ENCODE measurements at regions not wholly inside any gene's neighbourhood (a gene's known extent, or its start where the extent isn't known, plus 50 kb on each side); places are given as distances from the start of the nearest gene placed in this dataset.

GRCh38 chrX:142702749-142703148, 323.0 kb upstream of the SPANXN4 start:
- H3K9me3 ChIP-seq (replicated peaks; ENCODE audit: control insufficient read depth, insufficient read depth, low read length), result no peaks in the 10 kb centered on the region
- intact Hi-C loops (cut with micrococcal nuclease), result no loop called here
- dilution Hi-C loops (cut with MboI; ENCODE audit: extremely low pct_ligation_motif_present, low sequenced_read_pairs), result no loop called here
- H3K27ac ChIP-seq (ENCODE audit: insufficient read depth, low read depth, low read length), result no peak overlapping the region
- H2AFZ ChIP-seq (ENCODE audit: low read depth, low read length), result no peak overlapping the region
- BruUV-seq (replicated peaks), result no TSS peak
- CTCF ChIA-PET, result no interaction called here
- no peaks in the 10 kb centered on the region for H3K36me3 ChIP-seq (ENCODE audit: control insufficient read depth in 2 of 2, extremely low read depth in 1 of 2, insufficient read depth in 2 of 2, low read length in 2 of 2)
- no peak overlapping the region for H3K9ac ChIP-seq (replicated peaks; ENCODE audit: extremely low read depth, insufficient read depth, low read length)
- H3K4me3 ChIP-seq (replicated peaks in 1 of 3; ENCODE audit: insufficient read depth in 1 of 3, low read depth in 1 of 3, low read length in 3 of 3), result no peak overlapping the region
- no peaks in the 10 kb centered on the region for H3K4me1 ChIP-seq (ENCODE audit: control insufficient read depth, extremely low read depth, insufficient read depth, low read length)
- H3K27me3 ChIP-seq (ENCODE audit: control insufficient read depth in 2 of 2, insufficient read depth in 2 of 2, low read length in 2 of 2), result no peaks in the 10 kb centered on the region
- H3K4me2 ChIP-seq (ENCODE audit: insufficient read depth, low read length), result no peak overlapping the region
- H3K79me2 ChIP-seq (ENCODE audit: control insufficient read depth, insufficient read depth, low read length), result no peaks in the 10 kb centered on the region
- no peaks in the 10 kb centered on the region for H3K9me1 ChIP-seq (replicated peaks; ENCODE audit: control insufficient read depth, extremely low read depth, insufficient read depth, low read length)
- FAIRE-seq (no peak), DNase-seq (ENCODE audit: low read depth, low spot score) (no peak)
- H4K20me1 ChIP-seq (replicated peaks; ENCODE audit: control insufficient read depth, extremely low read depth, insufficient read depth, low read length), result no peaks in the 10 kb centered on the region
- TF ChIP-seq POLR2AphosphoS5 (IDR thresholded peaks at IDR 0.05; ENCODE audit: insufficient read depth, low read depth, low read length) (no peak), CTCF (IDR thresholded peaks at IDR 0.05; ENCODE audit: extremely low read depth in 1 of 2, insufficient read depth in 1 of 2, low read depth in 1 of 2, low read length in 2 of 2) (no peak), MAX (IDR thresholded peaks at IDR 0.05; ENCODE audit: insufficient read depth, insufficient read length) (no peak), JUN (IDR thresholded peaks at IDR 0.05; ENCODE audit: borderline replicate concordance, insufficient read depth, insufficient read length, low read depth) (no peak), MYC (IDR thresholded peaks at IDR 0.05; ENCODE audit: low read depth, low read length) (no peak), POLR2A (IDR thresholded peaks at IDR 0.05; ENCODE audit: low read depth, low read length) (no peak), GATA2 (IDR thresholded peaks at IDR 0.05; ENCODE audit: insufficient read depth, insufficient read length, low read depth, low read length) (no peak), EZH2 (IDR thresholded peaks at IDR 0.05; ENCODE audit: borderline replicate concordance, low read depth, low read length, severe bottlenecking) (no peak), FOS (IDR thresholded peaks at IDR 0.05; ENCODE audit: borderline replicate concordance, insufficient read depth, low read length) (no peak)
- POLR2A ChIA-PET, result no interaction called here
